Liver (tissue), 8 donors: ENCODE measurements at regions not wholly inside any gene's neighbourhood (a gene's known extent, or its start where the extent isn't known, plus 50 kb on each side); places are given as distances from the start of the nearest gene placed in this dataset.

Experiments
- DNase-seq: peaks from one replicate; pipeline ENCODE4 v3.0.0-alpha.2; 2017; ENCODE audit warnings: low spot score
- H3K27ac ChIP-seq, 2 donors: one replicate each; pipeline ENCODE4 v1.7.0; 2013; ENCODE audit warnings: inconsistent platforms in 2 of 2, low read length in 2 of 2, control low read depth in 1 of 2, low read depth in 1 of 2, mild to moderate bottlenecking in 1 of 2
- H3K27me3 ChIP-seq, 4 donors: one replicate each; pipeline versions ENCODE4 v1.6.1 to v1.7.0; 2013; ENCODE audit warnings: low read length in 3 of 4, inconsistent platforms in 1 of 4, mild to moderate bottlenecking in 1 of 4, moderate library complexity in 1 of 4; ENCODE audit not compliant: control insufficient read depth in 4 of 4, insufficient read depth in 4 of 4
- H3K36me3 ChIP-seq, 4 donors: one replicate each; pipeline versions ENCODE4 v1.6.1 to v1.7.0; 2013; ENCODE audit warnings: low read length in 3 of 4, mild to moderate bottlenecking in 3 of 4, low read depth in 1 of 4, moderate library complexity in 1 of 4; ENCODE audit not compliant: control insufficient read depth in 4 of 4, insufficient read depth in 3 of 4
- H3K4me1 ChIP-seq, 4 donors: one replicate each; pipeline versions ENCODE4 v1.6.1 to v1.7.0; 2013; ENCODE audit warnings: low read length in 3 of 4, mild to moderate bottlenecking in 3 of 4, moderate library complexity in 1 of 4; ENCODE audit not compliant: control insufficient read depth in 4 of 4, insufficient read depth in 4 of 4
- H3K4me3 ChIP-seq, 3 donors: one replicate each; pipeline versions ENCODE4 v1.6.1 to v1.7.0; 2013; ENCODE audit warnings: low read length in 3 of 3, control low read depth in 1 of 3, low read depth in 1 of 3, mild to moderate bottlenecking in 1 of 3
- H3K9ac ChIP-seq, 2 donors: one replicate each; pipeline ENCODE4 v1.7.0; 2013; ENCODE audit warnings: low read length in 2 of 2, mild to moderate bottlenecking in 2 of 2, moderate library complexity in 2 of 2, control low read depth in 1 of 2, low read depth in 1 of 2
- H3K9me3 ChIP-seq, 4 donors: one replicate each; pipeline versions ENCODE4 v1.6.1 to v1.7.0; 2013; ENCODE audit warnings: low read length in 3 of 4; ENCODE audit not compliant: control insufficient read depth in 4 of 4
- EGR1 ChIP-seq, 2 donors: IDR thresholded peaks; 2 replicates each; pipeline ENCODE4 v1.6.1; 2016 to 2018; ENCODE audit warnings: antibody characterized with exemption in 2 of 2, low read depth in 2 of 2
- FOXA1 ChIP-seq: IDR thresholded peaks from 2 replicates; pipeline ENCODE4 v1.6.1; 2016; ENCODE audit warnings: antibody characterized with exemption
- HNF4A ChIP-seq, 2 donors: conservative IDR thresholded peaks; 2 replicates each; pipeline ENCODE4 v1.6.1; 2016; ENCODE audit warnings: antibody characterized with exemption in 2 of 2, mild to moderate bottlenecking in 2 of 2
- HNF4G ChIP-seq: IDR thresholded peaks from 2 replicates; pipeline ENCODE4 v1.6.1; 2016; ENCODE audit warnings: antibody characterized with exemption
- JUND ChIP-seq, 2 donors: IDR thresholded peaks; 2 replicates each; pipeline ENCODE4 v1.6.1; 2016; ENCODE audit warnings: antibody characterized with exemption in 2 of 2
- NR2F2 ChIP-seq: IDR thresholded peaks from 2 replicates; pipeline ENCODE4 v1.6.1; 2016; ENCODE audit warnings: antibody characterized with exemption
- RAD21 ChIP-seq, 2 donors: IDR thresholded peaks; 2 replicates each; pipeline ENCODE4 v1.6.1; 2016; ENCODE audit warnings: antibody characterized with exemption in 2 of 2, mild to moderate bottlenecking in 2 of 2
- RXRA ChIP-seq, 2 donors: IDR thresholded peaks; 2 replicates each; pipeline ENCODE4 v1.6.1; 2017 to 2018; ENCODE audit warnings: antibody characterized with exemption in 2 of 2, mild to moderate bottlenecking in 1 of 2
- SP1 ChIP-seq: IDR thresholded peaks from 2 replicates; pipeline ENCODE4 v1.6.1; 2018; ENCODE audit warnings: antibody characterized with exemption, mild to moderate bottlenecking
- TAF1 ChIP-seq: conservative IDR thresholded peaks from 2 replicates; pipeline ENCODE4 v1.6.1; 2016; ENCODE audit warnings: antibody characterized with exemption, mild to moderate bottlenecking
- YY1 ChIP-seq: IDR thresholded peaks from 2 replicates; pipeline ENCODE4 v1.6.1; 2016; ENCODE audit warnings: antibody characterized with exemption, mild to moderate bottlenecking
- WGBS: extraction: QIAGEN DNeasy Blood & Tissue Kit; methylation state at CpG from one replicate; pipeline ENCODE4 v1.1.7; 2013; 5-methylcytosine and 5-hydroxymethylcytosine counted together
- TF ChIP-seq, protein P1 (sequence below): IDR thresholded peaks from 2 replicates; pipeline ENCODE4 v1.6.1; 2016; ENCODE audit warnings: antibody characterized with exemption
- TF ChIP-seq, protein P2 (sequence below): IDR thresholded peaks from 2 replicates; pipeline ENCODE4 v1.6.1; 2016; ENCODE audit warnings: antibody characterized with exemption, mild to moderate bottlenecking
- TF ChIP-seq, protein P3 (sequence below): IDR thresholded peaks from 2 replicates; pipeline ENCODE4 v1.6.1; 2016; ENCODE audit warnings: antibody characterized with exemption
- TF ChIP-seq, protein P4 (sequence below): fragments of 150-350 bp; IDR thresholded peaks from 2 replicates; pipeline ENCODE4 v1.5.1; 2017; ENCODE audit warnings: improper control_type of control experiment, low read depth, low read length; ENCODE audit not compliant: missing input control
- TF ChIP-seq, protein P5 (sequence below): IDR thresholded peaks from 2 replicates; pipeline ENCODE4 v1.6.1; 2016; ENCODE audit warnings: antibody characterized with exemption
- donor health status: healthy.
- donor health status: healthy.
- donor health status: healthy.
- donor health status: healthy.
- donor health status: healthy.

DNA sequence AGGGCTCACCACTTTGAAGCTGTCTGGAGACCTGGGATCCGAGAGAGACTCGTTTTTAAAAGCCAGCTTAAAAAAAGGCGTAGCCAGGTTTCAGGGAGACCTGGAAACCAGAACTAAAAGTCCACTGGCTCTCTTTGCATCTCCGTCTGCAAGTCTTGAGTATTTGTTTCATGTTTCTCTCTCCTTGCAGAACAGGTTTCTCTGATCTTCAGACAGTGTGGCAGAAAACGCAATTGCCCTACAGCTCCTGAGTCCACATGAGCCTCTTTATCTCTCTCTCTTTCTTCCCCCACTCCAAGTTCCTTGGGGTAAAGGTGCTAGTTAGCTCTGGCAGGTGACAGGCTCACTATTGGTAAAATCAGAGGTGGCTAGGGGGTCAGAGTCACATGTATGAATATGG, 67.0 kb upstream of the AMPD3 start:
- DNase-seq = peak; percentile 1
- Histone ChIP-seq H3K4me1 (no peaks in the 10 kb centered on the region), H3K9me3 (no peaks in the 10 kb centered on the region), H3K36me3 (no peaks in the 10 kb centered on the region), H3K27me3 (no peaks in the 10 kb centered on the region), H3K4me3 (no peak overlapping the region), H3K9ac (no peak overlapping the region), H3K27ac (no peak overlapping the region)
- WGBS = 63% methylated on average over 5 of the region's 5 CpGs
- TF ChIP-seq SP1 = no peak
- TF ChIP-seq, protein P1, sequence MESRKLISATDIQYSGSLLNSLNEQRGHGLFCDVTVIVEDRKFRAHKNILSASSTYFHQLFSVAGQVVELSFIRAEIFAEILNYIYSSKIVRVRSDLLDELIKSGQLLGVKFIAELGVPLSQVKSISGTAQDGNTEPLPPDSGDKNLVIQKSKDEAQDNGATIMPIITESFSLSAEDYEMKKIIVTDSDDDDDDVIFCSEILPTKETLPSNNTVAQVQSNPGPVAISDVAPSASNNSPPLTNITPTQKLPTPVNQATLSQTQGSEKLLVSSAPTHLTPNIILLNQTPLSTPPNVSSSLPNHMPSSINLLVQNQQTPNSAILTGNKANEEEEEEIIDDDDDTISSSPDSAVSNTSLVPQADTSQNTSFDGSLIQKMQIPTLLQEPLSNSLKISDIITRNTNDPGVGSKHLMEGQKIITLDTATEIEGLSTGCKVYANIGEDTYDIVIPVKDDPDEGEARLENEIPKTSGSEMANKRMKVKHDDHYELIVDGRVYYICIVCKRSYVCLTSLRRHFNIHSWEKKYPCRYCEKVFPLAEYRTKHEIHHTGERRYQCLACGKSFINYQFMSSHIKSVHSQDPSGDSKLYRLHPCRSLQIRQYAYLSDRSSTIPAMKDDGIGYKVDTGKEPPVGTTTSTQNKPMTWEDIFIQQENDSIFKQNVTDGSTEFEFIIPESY = no peak
- TF ChIP-seq, protein P2, sequence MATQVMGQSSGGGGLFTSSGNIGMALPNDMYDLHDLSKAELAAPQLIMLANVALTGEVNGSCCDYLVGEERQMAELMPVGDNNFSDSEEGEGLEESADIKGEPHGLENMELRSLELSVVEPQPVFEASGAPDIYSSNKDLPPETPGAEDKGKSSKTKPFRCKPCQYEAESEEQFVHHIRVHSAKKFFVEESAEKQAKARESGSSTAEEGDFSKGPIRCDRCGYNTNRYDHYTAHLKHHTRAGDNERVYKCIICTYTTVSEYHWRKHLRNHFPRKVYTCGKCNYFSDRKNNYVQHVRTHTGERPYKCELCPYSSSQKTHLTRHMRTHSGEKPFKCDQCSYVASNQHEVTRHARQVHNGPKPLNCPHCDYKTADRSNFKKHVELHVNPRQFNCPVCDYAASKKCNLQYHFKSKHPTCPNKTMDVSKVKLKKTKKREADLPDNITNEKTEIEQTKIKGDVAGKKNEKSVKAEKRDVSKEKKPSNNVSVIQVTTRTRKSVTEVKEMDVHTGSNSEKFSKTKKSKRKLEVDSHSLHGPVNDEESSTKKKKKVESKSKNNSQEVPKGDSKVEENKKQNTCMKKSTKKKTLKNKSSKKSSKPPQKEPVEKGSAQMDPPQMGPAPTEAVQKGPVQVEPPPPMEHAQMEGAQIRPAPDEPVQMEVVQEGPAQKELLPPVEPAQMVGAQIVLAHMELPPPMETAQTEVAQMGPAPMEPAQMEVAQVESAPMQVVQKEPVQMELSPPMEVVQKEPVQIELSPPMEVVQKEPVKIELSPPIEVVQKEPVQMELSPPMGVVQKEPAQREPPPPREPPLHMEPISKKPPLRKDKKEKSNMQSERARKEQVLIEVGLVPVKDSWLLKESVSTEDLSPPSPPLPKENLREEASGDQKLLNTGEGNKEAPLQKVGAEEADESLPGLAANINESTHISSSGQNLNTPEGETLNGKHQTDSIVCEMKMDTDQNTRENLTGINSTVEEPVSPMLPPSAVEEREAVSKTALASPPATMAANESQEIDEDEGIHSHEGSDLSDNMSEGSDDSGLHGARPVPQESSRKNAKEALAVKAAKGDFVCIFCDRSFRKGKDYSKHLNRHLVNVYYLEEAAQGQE = no peak
- TF ChIP-seq NR2F2 = no peak
- no peak for TF ChIP-seq JUND (IDR thresholded peaks at IDR 0.05)
- TF ChIP-seq, protein P3, sequence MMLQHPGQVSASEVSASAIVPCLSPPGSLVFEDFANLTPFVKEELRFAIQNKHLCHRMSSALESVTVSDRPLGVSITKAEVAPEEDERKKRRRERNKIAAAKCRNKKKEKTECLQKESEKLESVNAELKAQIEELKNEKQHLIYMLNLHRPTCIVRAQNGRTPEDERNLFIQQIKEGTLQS = no peak
- TF ChIP-seq, protein P4, sequence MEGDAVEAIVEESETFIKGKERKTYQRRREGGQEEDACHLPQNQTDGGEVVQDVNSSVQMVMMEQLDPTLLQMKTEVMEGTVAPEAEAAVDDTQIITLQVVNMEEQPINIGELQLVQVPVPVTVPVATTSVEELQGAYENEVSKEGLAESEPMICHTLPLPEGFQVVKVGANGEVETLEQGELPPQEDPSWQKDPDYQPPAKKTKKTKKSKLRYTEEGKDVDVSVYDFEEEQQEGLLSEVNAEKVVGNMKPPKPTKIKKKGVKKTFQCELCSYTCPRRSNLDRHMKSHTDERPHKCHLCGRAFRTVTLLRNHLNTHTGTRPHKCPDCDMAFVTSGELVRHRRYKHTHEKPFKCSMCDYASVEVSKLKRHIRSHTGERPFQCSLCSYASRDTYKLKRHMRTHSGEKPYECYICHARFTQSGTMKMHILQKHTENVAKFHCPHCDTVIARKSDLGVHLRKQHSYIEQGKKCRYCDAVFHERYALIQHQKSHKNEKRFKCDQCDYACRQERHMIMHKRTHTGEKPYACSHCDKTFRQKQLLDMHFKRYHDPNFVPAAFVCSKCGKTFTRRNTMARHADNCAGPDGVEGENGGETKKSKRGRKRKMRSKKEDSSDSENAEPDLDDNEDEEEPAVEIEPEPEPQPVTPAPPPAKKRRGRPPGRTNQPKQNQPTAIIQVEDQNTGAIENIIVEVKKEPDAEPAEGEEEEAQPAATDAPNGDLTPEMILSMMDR = no peak
- TF ChIP-seq EGR1 (IDR thresholded peaks at IDR 0.05; ENCODE audit: low read depth in 2 of 2) = no peak
- TF ChIP-seq TAF1 = no peak
- no peak for TF ChIP-seq FOXA1

DNA sequence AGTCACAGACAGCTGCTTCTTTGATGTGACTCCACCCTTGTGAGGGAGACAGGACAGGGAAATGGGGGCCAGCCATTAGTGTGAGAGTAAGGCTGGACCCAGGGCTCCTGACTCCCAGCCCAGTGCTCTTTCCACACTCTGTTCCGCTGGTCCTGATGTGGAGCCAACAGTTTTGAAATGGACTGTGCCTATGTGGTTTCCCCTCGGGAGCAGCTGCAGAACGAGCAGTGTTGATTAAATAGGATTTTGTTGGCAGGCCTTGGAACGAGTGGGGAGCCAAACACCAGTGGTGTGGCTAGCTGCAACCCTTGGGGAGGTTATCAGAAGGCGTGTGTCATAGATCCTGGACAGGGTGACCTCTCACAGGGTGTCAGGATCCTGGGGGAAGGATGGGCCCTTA, 66.5 kb upstream of the AMPD3 start:
- TF ChIP-seq RXRA (IDR thresholded peaks at IDR 0.05) = no peak
- no peak for TF ChIP-seq FOXA1
- Histone ChIP-seq H3K27me3 (no peaks in the 10 kb centered on the region), H3K4me1 (no peaks in the 10 kb centered on the region), H3K4me3 (no peak overlapping the region), H3K9me3 (no peaks in the 10 kb centered on the region), H3K9ac (no peak overlapping the region), H3K36me3 (no peaks in the 10 kb centered on the region), H3K27ac (no peak overlapping the region)
- peak; percentile 9 for DNase-seq
- WGBS = 56% methylated on average over 5 of the region's 5 CpGs

DNA sequence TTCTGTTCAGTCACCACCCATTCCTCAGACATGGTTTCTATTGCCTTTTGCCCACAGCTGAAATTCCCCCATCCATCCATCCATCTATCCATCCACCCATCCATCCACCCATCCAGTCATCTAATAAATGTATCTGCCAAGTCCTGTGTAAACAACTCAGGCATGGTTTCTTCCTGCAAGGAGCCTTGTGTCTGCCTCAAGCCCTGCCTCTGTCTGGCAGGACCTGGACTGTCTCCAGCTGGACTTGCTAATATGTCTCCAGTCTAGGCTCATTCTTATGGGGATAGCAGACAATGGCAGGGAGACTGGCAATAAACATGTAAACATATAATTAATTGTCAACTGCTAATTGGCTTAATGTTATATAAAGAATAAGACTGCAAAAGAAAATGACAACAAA, 64.7 kb upstream of the AMPD3 start:
- no peaks in the 10 kb centered on the region for H3K36me3 ChIP-seq
- DNase-seq = no peak
- no peak overlapping the region for H3K4me3 ChIP-seq
- H3K9me3 ChIP-seq = no peaks in the 10 kb centered on the region
- no peak overlapping the region for H3K27ac ChIP-seq
- H3K4me1 ChIP-seq = peaks cover 0 to 11% (median 3%) of the 10 kb centered on the region in 4 donors
- H3K27me3 ChIP-seq = no peaks in the 10 kb centered on the region
- no peak overlapping the region for H3K9ac ChIP-seq
- no peak for TF ChIP-seq YY1
- TF ChIP-seq, protein P1 = no peak
- TF ChIP-seq, protein P4 = no peak
- no peak for TF ChIP-seq RAD21 (IDR thresholded peaks at IDR 0.05)
- TF ChIP-seq TAF1 = no peak
- no peak for TF ChIP-seq NR2F2
- TF ChIP-seq FOXA1 = no peak
- no peak for TF ChIP-seq HNF4G
- no peak for TF ChIP-seq HNF4A (conservative IDR thresholded peaks at IDR 0.05)
- TF ChIP-seq, protein P5, sequence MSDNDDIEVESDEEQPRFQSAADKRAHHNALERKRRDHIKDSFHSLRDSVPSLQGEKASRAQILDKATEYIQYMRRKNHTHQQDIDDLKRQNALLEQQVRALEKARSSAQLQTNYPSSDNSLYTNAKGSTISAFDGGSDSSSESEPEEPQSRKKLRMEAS = no peak
- no peak for TF ChIP-seq SP1
